Mammary epithelial cell (primary cell): ENCODE measurements at regions not wholly inside any gene's neighbourhood (a gene's known extent, or its start where the extent isn't known, plus 50 kb on each side); places are given as distances from the start of the nearest gene placed in this dataset.

ENCODE experiments used
- CTCF ChIP-seq, 2 donors: IDR thresholded peaks in 1 of 2; conservative IDR thresholded peaks in 1 of 2; 2 replicates each; pipeline ENCODE4 v1.5.1; 2011 to 2012; ENCODE audit warnings: inconsistent platforms in 2 of 2, low read length in 2 of 2, mild to moderate bottlenecking in 2 of 2, control low read depth in 1 of 2, low read depth in 1 of 2; ENCODE audit not compliant: insufficient read depth in 1 of 2; ENCODE audit errors: extremely low read depth in 1 of 2
- EZH2 ChIP-seq: IDR thresholded peaks from 2 replicates; pipeline ENCODE4 v1.6.1; 2012; ENCODE audit warnings: low read length, inconsistent platforms, borderline replicate concordance

DNA sequence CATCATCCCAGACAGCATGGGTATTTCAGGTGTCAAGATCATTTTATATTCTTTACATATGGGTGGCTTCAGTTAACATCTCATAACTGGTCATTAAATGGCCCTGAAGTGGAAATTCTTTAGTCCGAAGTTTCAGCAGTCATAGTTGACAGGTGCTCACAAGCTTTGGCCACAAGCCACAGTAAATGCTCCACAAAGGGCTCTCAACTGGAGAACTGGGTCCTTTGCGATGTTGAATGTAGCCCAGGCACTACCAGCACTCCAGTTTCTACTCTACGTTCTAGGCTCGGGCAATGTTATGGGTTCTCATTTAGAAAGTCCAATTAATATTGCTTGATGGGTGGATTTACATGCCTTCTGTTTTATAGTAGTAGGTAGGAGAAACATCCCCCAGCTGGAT, 206.3 kb downstream of the CWF19L2 start:
- no peak for TF ChIP-seq CTCF (conservative IDR thresholded peaks at IDR 0.05 in 1 of 2, IDR thresholded peaks at IDR 0.05 in 1 of 2; ENCODE audit: extremely low read depth in 1 of 2, insufficient read depth in 1 of 2, low read depth in 1 of 2, low read length in 2 of 2)
- TF ChIP-seq EZH2: no peak
